SH-SY5Y (cell line): ENCODE measurements at regions not wholly inside any gene's neighbourhood (a gene's known extent, or its start where the extent isn't known, plus 50 kb on each side); places are given as distances from the start of the nearest gene placed in this dataset.

Source experiments
- GATA2 ChIP-seq: IDR thresholded peaks from 2 replicates; pipeline ENCODE4 v1.6.1; 2011; ENCODE audit warnings: mild to moderate bottlenecking, low read depth, low read length
- GATA3 ChIP-seq: IDR thresholded peaks from 2 replicates; pipeline ENCODE4 v1.6.1; 2011; ENCODE audit warnings: low read depth, mild to moderate bottlenecking, low read length, moderate library complexity

DNA sequence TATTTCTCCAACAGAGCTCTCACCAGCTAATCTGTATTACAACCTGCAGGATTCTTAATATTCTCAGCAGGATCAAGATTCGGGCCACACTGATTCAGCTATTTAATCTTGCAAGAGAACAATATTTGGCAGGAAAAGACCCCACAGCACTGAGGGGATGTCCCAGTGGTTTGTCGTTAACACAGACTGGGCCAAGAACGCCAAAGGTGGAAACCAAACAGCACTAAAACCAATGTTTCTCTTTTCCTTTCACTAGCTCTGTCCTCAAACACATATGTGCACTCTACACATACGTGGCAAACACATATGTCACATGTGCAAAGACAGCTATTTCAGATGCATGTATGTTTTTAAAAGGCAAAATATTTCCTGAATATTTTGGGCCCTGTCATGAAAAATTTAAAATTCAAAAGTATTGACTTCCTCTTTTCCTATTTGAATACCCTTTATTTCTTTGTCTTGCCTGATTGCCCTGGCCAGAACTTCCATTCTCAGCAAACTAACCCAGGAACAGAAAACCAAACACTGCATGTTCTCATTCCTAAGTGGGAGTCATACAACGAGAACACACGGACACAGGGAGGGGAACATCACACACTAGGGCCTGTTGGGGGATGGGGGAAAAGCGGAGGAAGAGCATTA, 51.7 kb upstream of the NEBL start:
- no peak for TF ChIP-seq GATA2
- no peak for TF ChIP-seq GATA3
